Endothelial cell (in vitro differentiated cells): ENCODE measurements at regions not wholly inside any gene's neighbourhood (a gene's known extent, or its start where the extent isn't known, plus 50 kb on each side); places are given as distances from the start of the nearest gene placed in this dataset.

Experiments used
- DNase-seq: peaks from one replicate; pipeline ENCODE4 v3.0.0; 2021; ENCODE audit warnings: low spot score
- H3K27ac Mint-ChIP-seq: one replicate; pipeline ENCODE4 v1.8.0; 2021; ENCODE audit warnings: mixed read lengths, inconsistent platforms; ENCODE audit not compliant: unreplicated experiment
- H3K27me3 Mint-ChIP-seq: one replicate; pipeline ENCODE4 v1.8.0; 2021; ENCODE audit warnings: mild to moderate bottlenecking, moderate library complexity, mixed read lengths, inconsistent platforms; ENCODE audit not compliant: unreplicated experiment
- H3K36me3 Mint-ChIP-seq: one replicate; pipeline ENCODE4 v1.8.0; 2021; ENCODE audit warnings: mild to moderate bottlenecking, low read depth, mixed read lengths, inconsistent platforms; ENCODE audit not compliant: unreplicated experiment
- H3K4me1 Mint-ChIP-seq: one replicate; pipeline ENCODE4 v1.8.0; 2021; ENCODE audit warnings: mild to moderate bottlenecking, mixed read lengths, inconsistent platforms; ENCODE audit not compliant: unreplicated experiment
- H3K4me3 Mint-ChIP-seq: one replicate; pipeline ENCODE4 v1.8.0; 2021; ENCODE audit warnings: mild to moderate bottlenecking, mixed read lengths, inconsistent platforms; ENCODE audit not compliant: unreplicated experiment
- H3K9me3 Mint-ChIP-seq: one replicate; pipeline ENCODE4 v1.8.0; 2021; ENCODE audit warnings: mixed read lengths, inconsistent platforms; ENCODE audit not compliant: unreplicated experiment
- CTCF ChIP-seq: fragments of 200-600 bp; sonication (generic); IDR thresholded peaks from one replicate; pipeline ENCODE4 v1.5.0; 2021; ENCODE audit warnings: antibody characterized with exemption; ENCODE audit not compliant: unreplicated experiment

DNA sequence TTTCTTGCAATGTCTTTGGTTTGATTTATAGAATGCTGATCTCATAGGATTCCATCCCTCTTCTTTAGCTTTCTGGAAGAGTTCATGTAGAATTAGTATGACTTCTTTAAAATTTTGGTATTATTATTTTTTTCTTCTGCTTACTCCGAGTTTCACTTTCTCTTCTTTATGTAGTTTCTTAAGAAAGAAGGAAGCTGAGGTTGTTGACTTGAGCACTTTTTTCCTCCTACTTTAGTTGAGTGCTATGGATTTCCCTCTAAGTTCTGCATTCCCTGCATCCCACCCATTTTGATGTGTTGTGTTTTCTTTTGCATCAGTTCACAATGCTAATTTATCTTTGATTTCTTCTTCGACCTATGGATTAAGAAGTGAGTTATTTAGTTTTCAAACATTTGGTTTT is 78.9 kb upstream of the SPRED2 start:
- Mint-ChIP-seq H3K27ac (no peak overlapping the region), H3K4me3 (no peak overlapping the region), H3K4me1 (no peaks in the 10 kb centered on the region), H3K27me3 (no peaks in the 10 kb centered on the region), H3K36me3 (no peaks in the 10 kb centered on the region), H3K9me3 (no peaks in the 10 kb centered on the region)
- no peak for DNase-seq
- TF ChIP-seq CTCF = no peak

DNA sequence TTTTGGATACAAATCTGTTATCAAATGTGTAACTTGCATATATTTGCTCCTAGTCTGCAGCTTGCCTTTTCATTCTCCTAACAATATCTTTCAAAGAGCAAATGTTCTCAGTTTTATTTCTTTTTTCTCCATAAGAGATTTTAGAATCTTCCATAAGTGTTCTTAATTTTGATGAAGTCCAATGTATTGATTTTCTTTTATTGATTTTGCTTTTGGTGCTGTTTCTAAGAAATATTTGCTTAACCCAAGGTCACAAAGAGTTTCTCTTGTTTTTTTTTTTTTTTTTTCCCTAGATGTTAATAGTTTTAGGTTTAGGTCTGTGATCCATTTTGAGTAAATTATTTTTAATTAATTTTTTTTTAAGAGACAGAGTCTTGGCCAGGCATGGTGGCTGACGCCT is 75.8 kb upstream of the SPRED2 start:
- H3K27ac Mint-ChIP-seq = no peak overlapping the region
- TF ChIP-seq CTCF = no peak
- no peaks in the 10 kb centered on the region for H3K9me3 Mint-ChIP-seq
- no peak for DNase-seq
- peaks cover 2% of the 10 kb centered on the region for H3K4me1 Mint-ChIP-seq
- H3K4me3 Mint-ChIP-seq = no peak overlapping the region
- peaks cover 3% of the 10 kb centered on the region for H3K27me3 Mint-ChIP-seq
- no peaks in the 10 kb centered on the region for H3K36me3 Mint-ChIP-seq

DNA sequence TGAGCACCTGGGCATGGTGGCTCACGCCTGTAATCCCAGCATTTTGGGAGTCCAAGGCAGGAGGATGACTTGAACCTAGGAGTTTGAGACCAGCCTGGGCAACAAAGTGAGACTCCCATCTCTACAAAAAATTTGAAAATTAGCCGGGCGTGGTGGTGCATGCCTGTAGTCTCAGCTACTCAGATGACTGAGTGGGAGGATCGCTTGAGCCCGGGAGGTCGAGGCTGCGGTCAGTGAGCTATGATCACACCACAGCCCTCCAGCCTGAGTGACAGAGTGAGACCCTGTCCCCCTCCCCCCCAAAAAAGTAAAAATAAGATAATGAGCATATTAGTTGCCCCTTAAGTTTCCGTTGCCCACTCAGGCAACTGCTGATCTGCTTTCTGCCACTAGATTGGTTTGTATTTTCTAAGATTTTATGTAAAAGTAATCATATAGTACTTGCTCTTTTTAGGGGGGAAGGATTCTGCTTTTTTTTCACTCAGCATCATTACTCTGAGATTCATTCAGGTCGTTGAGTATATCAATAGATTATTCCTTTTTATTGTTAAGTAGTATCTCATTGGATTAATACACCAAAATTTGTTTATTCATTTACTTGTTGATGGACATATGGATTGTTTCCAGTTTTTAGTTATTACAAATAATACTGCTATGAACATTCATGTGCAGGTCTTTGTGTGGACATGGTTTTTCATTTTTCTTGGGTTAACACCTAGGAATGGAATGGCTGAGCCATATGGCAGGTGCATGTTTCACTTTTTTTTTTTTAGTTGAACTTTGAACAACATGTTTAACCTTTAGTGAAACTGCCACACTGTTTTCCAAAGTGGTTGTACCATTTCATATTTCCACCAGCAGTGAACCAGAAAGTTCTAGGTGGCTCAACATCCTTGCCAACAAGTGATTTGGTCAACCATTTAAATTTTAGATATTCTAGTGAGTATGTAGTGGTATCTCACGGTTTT is 75.0 kb upstream of the SPRED2 start:
- peaks cover 2% of the 10 kb centered on the region for H3K4me1 Mint-ChIP-seq
- no peak for TF ChIP-seq CTCF
- no peak overlapping the region for H3K4me3 Mint-ChIP-seq
- H3K9me3 Mint-ChIP-seq = no peaks in the 10 kb centered on the region
- no peak for DNase-seq
- no peak overlapping the region for H3K27ac Mint-ChIP-seq
- peaks cover 3% of the 10 kb centered on the region for H3K27me3 Mint-ChIP-seq
- H3K36me3 Mint-ChIP-seq = no peaks in the 10 kb centered on the region

GRCh38 chr2:65504814-65505697 is 72.7 kb upstream of the SPRED2 start:
- H3K4me1 Mint-ChIP-seq = peaks cover 2% of the 10 kb centered on the region
- H3K9me3 Mint-ChIP-seq = no peaks in the 10 kb centered on the region
- no peak overlapping the region for H3K27ac Mint-ChIP-seq
- no peaks in the 10 kb centered on the region for H3K36me3 Mint-ChIP-seq
- DNase-seq = no peak
- no peak overlapping the region for H3K4me3 Mint-ChIP-seq
- H3K27me3 Mint-ChIP-seq = peaks cover 5% of the 10 kb centered on the region
- no peak for TF ChIP-seq CTCF
